Neural crest cell (in vitro differentiated cells): ENCODE measurements at regions not wholly inside any gene's neighbourhood (a gene's known extent, or its start where the extent isn't known, plus 50 kb on each side); places are given as distances from the start of the nearest gene placed in this dataset.
A peak's percentile ranks its signal among the peaks of the same experiment; 100 is the strongest.

Experiments used
- DNase-seq: peaks from one replicate; pipeline ENCODE4 v3.0.0; 2021; ENCODE audit warnings: low read depth, mixed read lengths, low spot score
- H3K27ac Mint-ChIP-seq: one replicate; pipeline ENCODE4 v1.8.0; 2021; ENCODE audit warnings: mild to moderate bottlenecking, mixed read lengths; ENCODE audit not compliant: unreplicated experiment
- H3K27me3 Mint-ChIP-seq: 2 replicates; pipeline ENCODE4 v1.8.0; 2021; ENCODE audit warnings: low read depth, mild to moderate bottlenecking, mixed read lengths
- H3K36me3 Mint-ChIP-seq: 2 replicates; pipeline ENCODE4 v1.8.0; 2021; ENCODE audit warnings: low read depth, mild to moderate bottlenecking, mixed read lengths
- H3K4me1 Mint-ChIP-seq: 2 replicates; pipeline ENCODE4 v1.8.0; 2021; ENCODE audit warnings: mixed read lengths
- H3K4me3 Mint-ChIP-seq: one replicate; pipeline ENCODE4 v1.8.0; 2021; ENCODE audit warnings: mild to moderate bottlenecking, mixed read lengths
- H3K9me3 Mint-ChIP-seq: 2 replicates; pipeline ENCODE4 v1.8.0; 2021; ENCODE audit warnings: mixed read lengths
- CTCF ChIP-seq: fragments of 200-600 bp; sonication (generic); conservative IDR thresholded peaks from 2 replicates; pipeline ENCODE4 v1.5.0; 2021; ENCODE audit warnings: antibody characterized with exemption, mild to moderate bottlenecking

- H3K4me1 Mint-ChIP-seq, result no peaks in the 10 kb centered on the region
- no peaks in the 10 kb centered on the region for H3K27me3 Mint-ChIP-seq
- H3K9me3 Mint-ChIP-seq, result peaks cover 14% of the 10 kb centered on the region
- DNase-seq, result no peak
- H3K4me3 Mint-ChIP-seq, result no peak overlapping the region
- H3K27ac Mint-ChIP-seq, result no peak overlapping the region
- H3K36me3 Mint-ChIP-seq, result peaks cover 4% of the 10 kb centered on the region
- TF ChIP-seq CTCF, result no peak
Measured at GRCh38 chr3:43165786-43166185, 59.9 kb upstream of the POMGNT2 start.

- Mint-ChIP-seq H3K4me3 (no peak overlapping the region), H3K36me3 (peaks cover 4% of the 10 kb centered on the region), H3K27ac (no peak overlapping the region), H3K27me3 (no peaks in the 10 kb centered on the region), H3K4me1 (no peaks in the 10 kb centered on the region), H3K9me3 (peaks cover 14% of the 10 kb centered on the region)
- DNase-seq, result no peak
- TF ChIP-seq CTCF, result no peak
Measured at GRCh38 chr3:43163895-43164493, 58.1 kb upstream of the POMGNT2 start.

- Mint-ChIP-seq H3K27me3 (no peaks in the 10 kb centered on the region), H3K4me1 (no peaks in the 10 kb centered on the region), H3K4me3 (no peak overlapping the region), H3K36me3 (peaks cover 4% of the 10 kb centered on the region), H3K27ac (no peak overlapping the region), H3K9me3 (peaks cover 11% of the 10 kb centered on the region)
- peak; percentile 63 for TF ChIP-seq CTCF
- no peak for DNase-seq
Measured at GRCh38 chr3:43162230-43163084, 56.6 kb upstream of the POMGNT2 start.

GRCh38 chr3:43161684-43162229, 55.9 kb upstream of the POMGNT2 start:
- Mint-ChIP-seq H3K36me3 (peaks cover 4% of the 10 kb centered on the region), H3K9me3 (peaks cover 8% of the 10 kb centered on the region), H3K27me3 (no peaks in the 10 kb centered on the region), H3K27ac (no peak overlapping the region), H3K4me1 (no peaks in the 10 kb centered on the region), H3K4me3 (no peak overlapping the region)
- TF ChIP-seq CTCF, result no peak
- no peak for DNase-seq

- DNase-seq, result no peak
- no peak overlapping the region for H3K27ac Mint-ChIP-seq
- peaks cover under 1% of the 10 kb centered on the region for H3K9me3 Mint-ChIP-seq
- H3K4me3 Mint-ChIP-seq, result no peak overlapping the region
- H3K4me1 Mint-ChIP-seq, result no peaks in the 10 kb centered on the region
- no peaks in the 10 kb centered on the region for H3K36me3 Mint-ChIP-seq
- no peak for TF ChIP-seq CTCF
- no peaks in the 10 kb centered on the region for H3K27me3 Mint-ChIP-seq
Measured at GRCh38 chr3:43160664-43161063, 54.8 kb upstream of the POMGNT2 start.
